Glutamatergic neuron (in vitro differentiated cells): ENCODE measurements at regions not wholly inside any gene's neighbourhood (a gene's known extent, or its start where the extent isn't known, plus 50 kb on each side); places are given as distances from the start of the nearest gene placed in this dataset.

ENCODE experiments used
- DNase-seq: peaks from one replicate; pipeline ENCODE4 v3.0.0; 2022
- H3K27ac Mint-ChIP-seq: one replicate; pipeline ENCODE4 v1.8.0; 2020; ENCODE audit warnings: mild to moderate bottlenecking, mixed read lengths, inconsistent platforms; ENCODE audit not compliant: unreplicated experiment
- H3K27me3 Mint-ChIP-seq: one replicate; pipeline ENCODE4 v1.8.0; 2020; ENCODE audit warnings: mild to moderate bottlenecking, moderate library complexity, mixed read lengths, inconsistent platforms; ENCODE audit not compliant: unreplicated experiment
- H3K36me3 Mint-ChIP-seq: one replicate; pipeline ENCODE4 v1.8.0; 2020; ENCODE audit warnings: mild to moderate bottlenecking, mixed read lengths, inconsistent platforms; ENCODE audit not compliant: unreplicated experiment
- H3K4me1 Mint-ChIP-seq: one replicate; pipeline ENCODE4 v1.8.0; 2020; ENCODE audit warnings: mild to moderate bottlenecking, low read depth, mixed read lengths, inconsistent platforms; ENCODE audit not compliant: unreplicated experiment
- H3K4me3 Mint-ChIP-seq: one replicate; pipeline ENCODE4 v1.8.0; 2020; ENCODE audit warnings: mild to moderate bottlenecking, mixed read lengths, inconsistent platforms; ENCODE audit not compliant: unreplicated experiment
- H3K9me3 Mint-ChIP-seq: one replicate; pipeline ENCODE4 v1.8.0; 2020; ENCODE audit warnings: mild to moderate bottlenecking, moderate library complexity, mixed read lengths, inconsistent platforms; ENCODE audit not compliant: unreplicated experiment
- CTCF ChIP-seq: fragments of 200-600 bp; sonication (generic); IDR thresholded peaks from one replicate; pipeline ENCODE4 v1.5.0; 2021; ENCODE audit not compliant: partially characterized antibody, unreplicated experiment

GRCh38 chr13:80481588-80481987 lies 140.7 kb upstream of the SPRY2 start:
- Mint-ChIP-seq H3K27ac (no peak overlapping the region), H3K9me3 (no peaks in the 10 kb centered on the region), H3K4me1 (no peaks in the 10 kb centered on the region), H3K36me3 (no peaks in the 10 kb centered on the region), H3K27me3 (no peaks in the 10 kb centered on the region), H3K4me3 (no peak overlapping the region)
- no peak for TF ChIP-seq CTCF
- no peak for DNase-seq

- Mint-ChIP-seq H3K27me3 (no peaks in the 10 kb centered on the region), H3K27ac (no peak overlapping the region), H3K4me1 (peaks cover 6% of the 10 kb centered on the region), H3K36me3 (no peaks in the 10 kb centered on the region), H3K9me3 (no peaks in the 10 kb centered on the region), H3K4me3 (no peak overlapping the region)
- DNase-seq: no peak
- no peak for TF ChIP-seq CTCF
These were observed 136.9 kb upstream of the SPRY2 start for GRCh38 chr13:80477661-80478443.

GRCh38 chr13:80476953-80477352 lies 136.0 kb upstream of the SPRY2 start:
- peaks cover 6% of the 10 kb centered on the region for H3K4me1 Mint-ChIP-seq
- DNase-seq: no peak
- H3K27ac Mint-ChIP-seq: no peak overlapping the region
- no peaks in the 10 kb centered on the region for H3K9me3 Mint-ChIP-seq
- no peaks in the 10 kb centered on the region for H3K27me3 Mint-ChIP-seq
- H3K4me3 Mint-ChIP-seq: no peak overlapping the region
- H3K36me3 Mint-ChIP-seq: no peaks in the 10 kb centered on the region
- TF ChIP-seq CTCF: no peak

GRCh38 chr13:80475718-80476117 lies 134.8 kb upstream of the SPRY2 start:
- H3K9me3 Mint-ChIP-seq: no peaks in the 10 kb centered on the region
- no peak overlapping the region for H3K27ac Mint-ChIP-seq
- H3K4me3 Mint-ChIP-seq: no peak overlapping the region
- TF ChIP-seq CTCF: no peak
- H3K27me3 Mint-ChIP-seq: peaks cover under 1% of the 10 kb centered on the region
- H3K36me3 Mint-ChIP-seq: no peaks in the 10 kb centered on the region
- peaks cover 6% of the 10 kb centered on the region for H3K4me1 Mint-ChIP-seq
- DNase-seq: no peak

- Mint-ChIP-seq H3K27ac (peak overlapping the region; percentile 45), H3K9me3 (no peaks in the 10 kb centered on the region), H3K36me3 (no peaks in the 10 kb centered on the region), H3K27me3 (peaks cover 1% of the 10 kb centered on the region), H3K4me1 (peaks cover 6% of the 10 kb centered on the region), H3K4me3 (no peak overlapping the region)
- TF ChIP-seq CTCF: no peak
- DNase-seq: no peak
These were observed 132.8 kb upstream of the SPRY2 start for GRCh38 chr13:80473695-80474094.
